Posterior vena cava (tissue), 2 donors: ENCODE measurements at regions not wholly inside any gene's neighbourhood (a gene's known extent, or its start where the extent isn't known, plus 50 kb on each side); places are given as distances from the start of the nearest gene placed in this dataset.

ENCODE experiments used
- DNase-seq: peaks from one replicate; pipeline ENCODE4 v3.0.0-alpha.2; 2020; ENCODE audit warnings: low spot score
- intact Hi-C, 2 donors: fragments of 100-400 bp; cut with DNase I; formaldehyde crosslinking; loops; one replicate each; pipeline versions ENCODE4 v1.14.1 to v1.14.2; 2022 to 2023
- donor health status: DM: yes; HTN: yes; CAD: no.
- donor health status: DM: yes; HTN: yes; CAD: no.

GRCh38 chr7:131117439-131117838 is 210.2 kb upstream of the MKLN1 start:
- intact Hi-C loops = loop anchor here (10.0 kb wide), 2 partner anchors 177 to 287 kb away; no protein-coding TSS in a partner anchor
- no peak for DNase-seq

GRCh38 chr7:131119381-131119780 is 208.3 kb upstream of the MKLN1 start:
- intact Hi-C loops = loop anchor here (10.0 kb wide), 2 partner anchors 175 to 285 kb away; no protein-coding TSS in a partner anchor

GRCh38 chr7:131122394-131122793 is 205.3 kb upstream of the MKLN1 start:
- intact Hi-C loops = no loop called here
- no peak for DNase-seq

More at GRCh38 chr7:131119381-131119780, 208.3 kb upstream of the MKLN1 start:
- DNase-seq = no peak

- no peak for DNase-seq
- intact Hi-C loops = no loop called here
Measured at GRCh38 chr7:131124001-131124629, 203.6 kb upstream of the MKLN1 start.

- no peak for DNase-seq
- intact Hi-C loops = no loop called here
Measured at GRCh38 chr7:131124867-131125266, 202.8 kb upstream of the MKLN1 start.

- no peak for DNase-seq
- intact Hi-C loops = no loop called here
Measured at GRCh38 chr7:131130324-131130723, 197.4 kb upstream of the MKLN1 start.

- DNase-seq = no peak
- intact Hi-C loops = no loop called here
Measured at GRCh38 chr7:131131012-131131745, 196.5 kb upstream of the MKLN1 start.

GRCh38 chr7:131131746-131132431 is 195.8 kb upstream of the MKLN1 start:
- no peak for DNase-seq
- intact Hi-C loops = no loop called here

GRCh38 chr7:131139462-131139861 is 188.2 kb upstream of the MKLN1 start:
- intact Hi-C loops = no loop called here
- DNase-seq = no peak

GRCh38 chr7:131141443-131141967 is 186.2 kb upstream of the MKLN1 start:
- no peak for DNase-seq
- intact Hi-C loops = no loop called here

- intact Hi-C loops = no loop called here
- no peak for DNase-seq
Measured at GRCh38 chr7:131143869-131144268, 183.8 kb upstream of the MKLN1 start.

- intact Hi-C loops = no loop called here
- no peak for DNase-seq
Measured at GRCh38 chr7:131145026-131145425, 182.7 kb upstream of the MKLN1 start.

GRCh38 chr7:131145770-131146169 is 181.9 kb upstream of the MKLN1 start:
- intact Hi-C loops = no loop called here
- DNase-seq = no peak

- DNase-seq = no peak
- intact Hi-C loops = no loop called here
Measured at GRCh38 chr7:131147604-131148003, 180.1 kb upstream of the MKLN1 start.

GRCh38 chr7:131148258-131148657 is 179.4 kb upstream of the MKLN1 start:
- intact Hi-C loops = no loop called here
- no peak for DNase-seq

- intact Hi-C loops = no loop called here
- DNase-seq = no peak
Measured at GRCh38 chr7:131148708-131149428, 178.8 kb upstream of the MKLN1 start.

- intact Hi-C loops = no loop called here
- DNase-seq = no peak
Measured at GRCh38 chr7:131149429-131149773, 178.3 kb upstream of the MKLN1 start.

- intact Hi-C loops = loop anchor here in 1 of 2 donors (5.0 kb wide), 1 partner anchor 1293 kb away; no protein-coding TSS in a partner anchor
- no peak for DNase-seq
Measured at GRCh38 chr7:131149840-131150239, 177.8 kb upstream of the MKLN1 start.

GRCh38 chr7:131151034-131151433 is 176.6 kb upstream of the MKLN1 start:
- intact Hi-C loops = loop anchor here in 1 of 2 donors (5.0 kb wide), 1 partner anchor 1294 kb away; no protein-coding TSS in a partner anchor
- no peak for DNase-seq
